ENCODE measurements at regions not wholly inside any gene's neighbourhood (a gene's known extent, or its start where the extent isn't known, plus 50 kb on each side); places are given as distances from the start of the nearest gene placed in this dataset.
"Not testable (repeated sequence)": the region's sequence is repeated elsewhere in the genome, so short reads cannot be mapped to it uniquely, and the experiment has no call there.

DNA sequence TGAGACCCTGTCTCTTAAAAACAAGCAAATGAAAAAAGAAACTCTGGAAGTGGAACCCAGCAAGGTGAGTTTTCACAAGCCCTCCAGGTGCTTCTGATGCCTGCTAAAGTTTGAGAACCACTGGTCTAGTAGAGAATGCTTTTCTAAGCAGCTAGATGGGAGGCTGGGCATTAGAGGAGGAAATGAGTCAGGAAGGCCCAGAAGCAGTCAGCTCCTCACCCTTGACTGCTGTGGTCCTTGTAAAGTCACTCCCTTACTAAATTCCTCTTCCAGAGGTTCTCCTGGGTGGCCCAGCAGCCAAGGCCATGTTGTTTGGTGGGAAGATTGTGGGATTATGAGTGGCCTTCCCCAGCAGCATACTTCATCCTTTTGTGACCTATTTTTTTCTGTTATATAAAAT lies 52.0 kb upstream of the FYN start:
- Histone ChIP-seq H3K4me3 (ENCODE audit: low read length in 2 of 2) (no peak overlapping the region), H3K36me3 (ENCODE audit: control insufficient read depth in 1 of 2, insufficient read depth in 2 of 2, low read length in 1 of 2) (no peaks in the 10 kb centered on the region), H3K4me1 (ENCODE audit: control insufficient read depth in 1 of 2, insufficient read depth in 2 of 2, low read length in 2 of 2) (no peaks in the 10 kb centered on the region), H3K27me3 (ENCODE audit: control insufficient read depth in 1 of 2, insufficient read depth in 2 of 2, low read length in 1 of 2) (no peaks in the 10 kb centered on the region), H3K9me3 (ENCODE audit: control insufficient read depth, low read length) (no peaks in the 10 kb centered on the region), H3K27ac (ENCODE audit: low read depth in 1 of 2, low read length in 2 of 2) (no peak overlapping the region)
- intact Hi-C loops (cut with DNase I) = no loop called here
- ATAC-seq (ENCODE audit: low FRiP score) (no peak), DNase-seq (no peak)

DNA sequence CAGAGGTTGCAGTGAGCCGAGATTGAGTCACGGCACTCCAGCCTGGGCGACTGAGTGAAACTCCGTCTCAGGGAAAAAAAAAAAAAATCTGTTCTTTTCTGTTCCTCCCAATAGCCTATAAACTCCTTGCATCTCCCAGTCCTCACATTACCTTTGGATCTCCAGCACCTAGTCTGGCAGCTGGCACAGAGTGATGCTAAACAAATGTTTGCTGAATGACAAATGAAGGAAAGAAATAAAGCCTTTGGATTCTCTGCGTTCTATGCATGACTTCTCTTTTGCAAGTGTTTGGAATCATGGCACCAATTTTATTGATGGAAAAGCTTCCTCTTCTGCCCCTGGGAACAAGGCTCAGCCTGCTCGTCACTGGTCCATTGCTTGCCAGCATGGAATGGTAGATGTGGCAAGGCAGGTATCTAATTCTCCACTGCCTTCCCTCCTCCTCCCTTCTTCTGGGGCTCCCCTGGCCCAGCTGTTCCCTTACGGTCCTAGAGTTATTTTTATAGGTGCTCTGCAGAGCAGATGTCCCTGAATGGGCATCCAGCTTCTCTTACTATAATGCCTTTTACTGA lies 53.6 kb upstream of the FYN start:
- Histone ChIP-seq H3K27ac (ENCODE audit: low read depth in 1 of 2, low read length in 2 of 2) (no peak overlapping the region), H3K36me3 (ENCODE audit: control insufficient read depth in 1 of 2, insufficient read depth in 2 of 2, low read length in 1 of 2) (no peaks in the 10 kb centered on the region), H3K4me3 (ENCODE audit: low read length in 2 of 2) (no peak overlapping the region), H3K9me3 (ENCODE audit: control insufficient read depth, low read length) (no peaks in the 10 kb centered on the region), H3K27me3 (ENCODE audit: control insufficient read depth in 1 of 2, insufficient read depth in 2 of 2, low read length in 1 of 2) (no peaks in the 10 kb centered on the region), H3K4me1 (ENCODE audit: control insufficient read depth in 1 of 2, insufficient read depth in 2 of 2, low read length in 2 of 2) (no peaks in the 10 kb centered on the region)
- intact Hi-C loops (cut with DNase I) = no loop called here
- DNase-seq (no peak), ATAC-seq (ENCODE audit: low FRiP score) (no peak)
- WGBS, 2 donors = 63 to 67% methylated on average over 7 of the region's 7 CpGs

DNA sequence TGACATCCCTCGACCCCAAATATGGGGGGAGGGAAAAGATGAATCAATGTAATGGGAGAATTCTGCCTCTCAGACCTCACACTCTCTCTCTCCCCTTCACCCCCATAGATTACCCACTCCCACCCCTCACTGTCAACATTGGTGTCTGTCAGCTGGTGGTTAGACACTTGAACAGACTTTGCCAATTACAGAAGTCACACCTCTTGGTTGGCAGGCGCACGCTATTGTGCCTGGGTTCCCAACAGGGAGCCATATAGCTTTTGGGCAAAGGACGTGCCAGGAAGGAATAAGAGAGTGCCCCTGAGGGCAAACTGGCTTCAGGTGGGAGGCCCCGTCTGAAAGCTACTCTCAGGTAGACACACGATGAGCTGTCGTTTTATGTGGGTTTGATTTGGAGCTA lies 54.1 kb upstream of the FYN start:
- no peaks in the 10 kb centered on the region for H3K27me3 ChIP-seq (ENCODE audit: control insufficient read depth in 1 of 2, insufficient read depth in 2 of 2, low read length in 1 of 2)
- WGBS, 2 donors = 40 to 63% methylated on average over 7 of the region's 7 CpGs
- no peaks in the 10 kb centered on the region for H3K36me3 ChIP-seq (ENCODE audit: control insufficient read depth in 1 of 2, insufficient read depth in 2 of 2, low read length in 1 of 2)
- H3K9me3 ChIP-seq (ENCODE audit: control insufficient read depth, low read length) = no peaks in the 10 kb centered on the region
- ATAC-seq (ENCODE audit: low FRiP score) = no peak
- DNase-seq = no peak
- H3K4me3 ChIP-seq (ENCODE audit: low read length in 2 of 2) = no peak overlapping the region
- no peaks in the 10 kb centered on the region for H3K4me1 ChIP-seq (ENCODE audit: control insufficient read depth in 1 of 2, insufficient read depth in 2 of 2, low read length in 2 of 2)
- intact Hi-C loops (cut with DNase I) = no loop called here
- no peak overlapping the region for H3K27ac ChIP-seq (ENCODE audit: low read depth in 1 of 2, low read length in 2 of 2)

DNA sequence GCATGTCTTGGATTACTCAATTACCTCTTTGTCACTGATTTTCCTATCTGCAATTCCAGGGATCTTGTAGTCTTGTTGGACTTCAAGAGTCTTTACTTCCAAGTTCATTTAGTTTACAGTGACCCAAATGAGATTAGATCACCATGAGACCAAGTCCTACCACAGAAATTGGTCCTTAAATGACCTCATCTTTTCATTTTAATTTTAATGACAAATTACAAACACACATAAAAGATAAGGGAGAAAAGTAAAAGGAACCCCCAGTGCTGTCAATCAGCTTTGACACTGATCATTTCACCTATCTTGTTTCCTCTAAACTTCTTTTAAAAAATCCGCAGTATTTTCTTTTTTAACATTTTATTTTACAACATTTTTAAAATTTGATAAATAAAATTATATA lies 54.9 kb upstream of the FYN start:
- H3K4me3 ChIP-seq (ENCODE audit: low read length in 2 of 2) = no peak overlapping the region
- no peaks in the 10 kb centered on the region for H3K36me3 ChIP-seq (ENCODE audit: control insufficient read depth in 1 of 2, insufficient read depth in 2 of 2, low read length in 1 of 2)
- no peaks in the 10 kb centered on the region for H3K27me3 ChIP-seq (ENCODE audit: control insufficient read depth in 1 of 2, insufficient read depth in 2 of 2, low read length in 1 of 2)
- H3K4me1 ChIP-seq (ENCODE audit: control insufficient read depth in 1 of 2, insufficient read depth in 2 of 2, low read length in 2 of 2) = no peaks in the 10 kb centered on the region
- no peaks in the 10 kb centered on the region for H3K9me3 ChIP-seq (ENCODE audit: control insufficient read depth, low read length)
- no peak overlapping the region for H3K27ac ChIP-seq (ENCODE audit: low read depth in 1 of 2, low read length in 2 of 2)
- no peak for ATAC-seq (ENCODE audit: low FRiP score)
- WGBS, 2 donors = 93 to 100% methylated on average over 1 of the region's 1 CpG
- DNase-seq = no peak
- intact Hi-C loops (cut with DNase I) = no loop called here

DNA sequence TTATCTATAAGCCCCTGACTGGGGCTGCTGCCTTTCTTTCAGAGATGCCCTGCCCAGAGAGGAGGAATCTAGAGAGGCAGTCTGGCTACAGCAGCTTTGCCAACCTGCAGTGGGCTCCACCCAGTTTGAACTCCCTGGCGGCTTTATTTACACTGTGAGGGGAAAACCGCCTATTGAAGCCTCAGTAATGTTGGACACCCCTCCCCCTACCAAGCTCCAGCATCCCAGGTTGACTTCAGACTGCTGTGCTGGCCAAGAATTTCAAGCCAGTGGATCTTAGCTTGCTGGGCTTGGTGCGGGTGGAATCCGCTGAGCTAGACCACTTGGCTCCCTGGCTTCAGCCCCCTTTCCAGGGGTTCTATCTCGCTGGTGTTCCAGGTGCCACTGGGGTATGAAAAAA lies 61.4 kb upstream of the FYN start:
- 69 to 75% methylated on average over 5 of the region's 5 CpGs for WGBS, 2 donors
- H3K4me3 ChIP-seq (ENCODE audit: low read length in 2 of 2); intact Hi-C loops (cut with DNase I); H3K36me3 ChIP-seq (ENCODE audit: control insufficient read depth in 1 of 2, insufficient read depth in 2 of 2, low read length in 1 of 2); H3K9me3 ChIP-seq (ENCODE audit: control insufficient read depth, low read length); H3K27ac ChIP-seq (ENCODE audit: low read depth in 1 of 2, low read length in 2 of 2); ATAC-seq (ENCODE audit: low FRiP score); DNase-seq; H3K27me3 ChIP-seq (ENCODE audit: control insufficient read depth in 1 of 2, insufficient read depth in 2 of 2, low read length in 1 of 2); H3K4me1 ChIP-seq (ENCODE audit: control insufficient read depth in 1 of 2, insufficient read depth in 2 of 2, low read length in 2 of 2): not testable (repeated sequence)

DNA sequence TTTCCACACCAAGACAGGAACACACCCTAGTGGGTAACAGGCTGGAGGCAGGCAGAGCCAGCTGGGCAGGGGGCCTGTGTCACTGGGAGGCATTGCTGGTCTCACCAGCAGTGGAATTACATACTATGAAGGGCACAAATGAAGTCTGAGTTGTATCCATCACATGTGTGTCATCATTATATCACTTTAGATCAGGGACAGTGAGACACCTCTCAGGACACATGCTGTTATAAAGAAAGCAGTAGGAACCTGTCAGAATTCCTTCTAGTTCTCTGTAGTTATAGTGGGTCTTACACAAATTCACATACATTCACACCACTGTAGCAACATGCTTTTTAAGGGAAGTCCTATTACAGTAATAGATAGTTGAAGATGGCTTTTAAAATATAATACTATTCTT lies 63.5 kb upstream of the FYN start:
- intact Hi-C loops (cut with DNase I) = no loop called here
- H3K4me1 ChIP-seq (ENCODE audit: control insufficient read depth in 1 of 2, insufficient read depth in 2 of 2, low read length in 2 of 2) = no peaks in the 10 kb centered on the region
- H3K9me3 ChIP-seq (ENCODE audit: control insufficient read depth, low read length) = no peaks in the 10 kb centered on the region
- no peaks in the 10 kb centered on the region for H3K36me3 ChIP-seq (ENCODE audit: control insufficient read depth in 1 of 2, insufficient read depth in 2 of 2, low read length in 1 of 2)
- H3K27ac ChIP-seq (ENCODE audit: low read depth in 1 of 2, low read length in 2 of 2) = no peak overlapping the region
- no peak overlapping the region for H3K4me3 ChIP-seq (ENCODE audit: low read length in 2 of 2)
- ATAC-seq (ENCODE audit: low FRiP score) (no peak), DNase-seq (no peak)
- H3K27me3 ChIP-seq (ENCODE audit: control insufficient read depth in 1 of 2, insufficient read depth in 2 of 2, low read length in 1 of 2) = no peaks in the 10 kb centered on the region

DNA sequence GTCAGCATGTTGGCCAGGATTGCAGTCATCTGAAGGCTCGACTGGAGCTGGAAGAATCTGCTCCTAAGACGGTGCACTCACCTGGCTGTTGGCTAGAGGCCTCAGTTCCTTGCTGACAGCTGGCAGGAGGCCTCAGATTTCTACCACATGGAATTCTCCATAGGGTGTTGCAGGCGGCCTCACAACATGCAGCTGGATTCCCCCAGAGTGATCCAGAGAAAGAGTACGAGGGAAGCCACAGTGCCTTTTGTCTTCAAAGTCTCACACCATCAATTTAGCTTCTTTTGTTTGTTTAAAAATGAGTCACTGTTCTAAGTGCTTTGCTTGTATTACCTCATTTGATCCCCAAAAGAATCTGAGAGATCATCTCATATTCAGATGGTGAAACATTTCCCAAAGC lies 65.5 kb upstream of the FYN start:
- ATAC-seq (ENCODE audit: low FRiP score) (no peak), DNase-seq (no peak)
- intact Hi-C loops (cut with DNase I) = no loop called here
- Histone ChIP-seq H3K27ac (ENCODE audit: low read depth in 1 of 2, low read length in 2 of 2) (no peak overlapping the region), H3K36me3 (ENCODE audit: control insufficient read depth in 1 of 2, insufficient read depth in 2 of 2, low read length in 1 of 2) (no peaks in the 10 kb centered on the region), H3K9me3 (ENCODE audit: control insufficient read depth, low read length) (peaks cover 2% of the 10 kb centered on the region), H3K4me3 (ENCODE audit: low read length in 2 of 2) (no peak overlapping the region), H3K27me3 (ENCODE audit: control insufficient read depth in 1 of 2, insufficient read depth in 2 of 2, low read length in 1 of 2) (no peaks in the 10 kb centered on the region), H3K4me1 (ENCODE audit: control insufficient read depth in 1 of 2, insufficient read depth in 2 of 2, low read length in 2 of 2) (no peaks in the 10 kb centered on the region)
- 63 to 67% methylated on average over 4 of the region's 4 CpGs for WGBS, 2 donors

DNA sequence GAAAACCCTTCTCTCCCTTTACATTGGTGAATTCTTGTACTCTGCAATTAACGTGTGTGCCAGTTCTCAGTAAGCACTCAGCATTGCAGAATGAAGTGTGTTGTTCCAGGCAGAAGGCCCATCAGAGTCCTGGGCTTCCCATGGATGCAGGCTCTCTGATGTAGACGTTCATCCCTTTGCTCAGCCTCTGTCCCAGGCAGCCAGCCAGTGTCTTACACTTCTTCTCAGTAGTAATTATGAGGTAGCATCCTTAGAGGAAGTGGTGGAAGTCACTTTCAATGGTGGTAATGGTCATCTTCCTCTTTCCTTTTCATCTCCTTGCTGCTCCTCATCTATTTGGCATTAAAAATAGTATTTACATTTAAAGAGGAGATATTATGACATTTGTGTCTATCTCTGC lies 66.7 kb upstream of the FYN start:
- Histone ChIP-seq H3K27ac (ENCODE audit: low read depth in 1 of 2, low read length in 2 of 2) (no peak overlapping the region), H3K4me3 (ENCODE audit: low read length in 2 of 2) (no peak overlapping the region), H3K27me3 (ENCODE audit: control insufficient read depth in 1 of 2, insufficient read depth in 2 of 2, low read length in 1 of 2) (peaks cover 0 to 1% of the 10 kb centered on the region in 2 donors), H3K36me3 (ENCODE audit: control insufficient read depth in 1 of 2, insufficient read depth in 2 of 2, low read length in 1 of 2) (no peaks in the 10 kb centered on the region), H3K4me1 (ENCODE audit: control insufficient read depth in 1 of 2, insufficient read depth in 2 of 2, low read length in 2 of 2) (no peaks in the 10 kb centered on the region), H3K9me3 (ENCODE audit: control insufficient read depth, low read length) (peaks cover 2% of the 10 kb centered on the region)
- 24 to 27% methylated on average over 2 of the region's 2 CpGs for WGBS, 2 donors
- ATAC-seq (ENCODE audit: low FRiP score) = no peak
- no peak for DNase-seq
- intact Hi-C loops (cut with DNase I) = no loop called here

DNA sequence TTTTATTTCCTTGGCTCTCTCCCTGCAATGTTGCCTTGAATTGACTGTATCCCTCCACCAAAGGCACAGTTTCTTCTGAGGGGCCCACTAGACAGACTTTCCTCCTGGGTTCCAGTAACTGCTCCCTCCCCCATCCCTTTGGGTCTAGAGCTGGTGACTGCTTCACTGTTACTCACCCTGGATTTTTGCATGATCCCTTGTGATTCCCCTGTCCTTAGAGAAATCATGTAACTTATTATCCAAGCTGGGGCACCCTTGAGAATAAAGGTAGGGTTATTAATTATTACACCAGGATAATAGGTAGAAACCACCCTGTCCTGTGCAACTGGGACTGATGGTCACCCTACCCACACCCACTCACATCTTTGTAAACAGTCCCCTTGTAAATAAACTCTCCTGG lies 67.5 kb upstream of the FYN start:
- DNase-seq (no peak), ATAC-seq (ENCODE audit: low FRiP score) (no peak)
- Histone ChIP-seq H3K27ac (ENCODE audit: low read depth in 1 of 2, low read length in 2 of 2) (no peak overlapping the region), H3K4me1 (ENCODE audit: control insufficient read depth in 1 of 2, insufficient read depth in 2 of 2, low read length in 2 of 2) (no peaks in the 10 kb centered on the region), H3K36me3 (ENCODE audit: control insufficient read depth in 1 of 2, insufficient read depth in 2 of 2, low read length in 1 of 2) (no peaks in the 10 kb centered on the region), H3K27me3 (ENCODE audit: control insufficient read depth in 1 of 2, insufficient read depth in 2 of 2, low read length in 1 of 2) (peaks cover 0 to 1% of the 10 kb centered on the region in 2 donors), H3K4me3 (ENCODE audit: low read length in 2 of 2) (no peak overlapping the region), H3K9me3 (ENCODE audit: control insufficient read depth, low read length) (peaks cover 2% of the 10 kb centered on the region)
- intact Hi-C loops (cut with DNase I) = no loop called here

Data from aorta (tissue), 5 donors.